K562 (cell line): ENCODE measurements at regions not wholly inside any gene's neighbourhood (a gene's known extent, or its start where the extent isn't known, plus 50 kb on each side); places are given as distances from the start of the nearest gene placed in this dataset.

Experiments
- MGA ChIP-seq: fragments of 450-650 bp; IDR thresholded peaks from 2 replicates; pipeline ENCODE4 v1.6.1; 2016; ENCODE audit warnings: mild to moderate bottlenecking, moderate library complexity
- ZNF41 ChIP-seq: fragments of 250-450 bp; sonication (Bioruptor Pico); conservative IDR thresholded peaks from 2 replicates; pipeline ENCODE4 v1.4.0; 2020; ENCODE audit warnings: mild to moderate bottlenecking
- ZNF436 ChIP-seq: fragments of 250-450, 450-650 bp; sonication (Bioruptor Pico); formaldehyde crosslinking; IDR thresholded peaks from 2 replicates; pipeline ENCODE4 v1.7.0; 2020; ENCODE audit warnings: mild to moderate bottlenecking
- ZNF79 ChIP-seq: fragments of 250-450 bp; sonication (Bioruptor Pico); IDR thresholded peaks from 2 replicates; pipeline ENCODE4 v1.4.0; 2020; ENCODE audit warnings: low read depth, mild to moderate bottlenecking, moderate library complexity

GRCh38 chr5:66441351-66441750, 154.8 kb upstream of the MAST4 start (continued):
- no peak for TF ChIP-seq MGA
- no peak for TF ChIP-seq ZNF436 (CRISPR knock-in tag)
- no peak for TF ChIP-seq ZNF41
- no peak for TF ChIP-seq ZNF79 (CRISPR knock-in tag)
